SU-DHL-6 (cell line): ENCODE measurements at regions not wholly inside any gene's neighbourhood (a gene's known extent, or its start where the extent isn't known, plus 50 kb on each side); places are given as distances from the start of the nearest gene placed in this dataset.

Experiments used
- CTCF ChIP-seq: fragments of 200-600 bp; sonication (generic); IDR thresholded peaks from one replicate; pipeline ENCODE4 v1.5.1; 2017; ENCODE audit warnings: antibody characterized with exemption, mild to moderate bottlenecking, low read length, moderate library complexity; ENCODE audit not compliant: insufficient read depth, poor library complexity, severe bottlenecking
- EZH2phosphoT487 ChIP-seq: fragments of 200-600 bp; sonication (generic), shearing (Covaris generic); conservative IDR thresholded peaks from 2 replicates; pipeline ENCODE4 v1.6.1; 2018; ENCODE audit warnings: mild to moderate bottlenecking, antibody characterized with exemption, low read length, moderate library complexity, mixed read lengths

- TF ChIP-seq CTCF, result no peak
- no peak for TF ChIP-seq EZH2phosphoT487
These were observed 176.4 kb downstream of the NSG2 start for GRCh38 chr5:174221946-174222345.
